K562 (cell line): ENCODE measurements at regions not wholly inside any gene's neighbourhood (a gene's known extent, or its start where the extent isn't known, plus 50 kb on each side); places are given as distances from the start of the nearest gene placed in this dataset.

Source experiments
- DIDO1 ChIP-seq: fragments of 450-650 bp; IDR thresholded peaks from 2 replicates; pipeline ENCODE4 v1.6.1; 2016; ENCODE audit warnings: low read depth, missing biosample characterization, missing genetic modification characterization
- E2F4 ChIP-seq: sonication (generic); formaldehyde crosslinking; IDR thresholded peaks from 2 replicates; pipeline ENCODE4 v1.8.0; 2022; ENCODE audit warnings: mild to moderate bottlenecking, low read depth, missing genetic modification reagents
- GABPB1 ChIP-seq: sonication (generic); formaldehyde crosslinking; IDR thresholded peaks from 2 replicates; pipeline ENCODE4 v1.8.0; 2022; ENCODE audit warnings: mild to moderate bottlenecking, missing genetic modification reagents
- HOMEZ ChIP-seq: fragments of 250-450 bp; sonication (Bioruptor Pico); IDR thresholded peaks from 2 replicates; pipeline ENCODE4 v1.4.0; 2020; ENCODE audit warnings: mild to moderate bottlenecking, moderate library complexity
- JUN ChIP-seq, 2 experiments: sonication (generic) in 1 of 2; formaldehyde crosslinking in 1 of 2; IDR thresholded peaks; 2 replicates each; pipeline versions ENCODE4 v1.6.1 to v1.8.0; 2012 to 2022; ENCODE audit warnings: borderline replicate concordance in 2 of 2, mild to moderate bottlenecking in 2 of 2, improper control_type of control experiment in 1 of 2, low read depth in 1 of 2, low read length in 1 of 2, missing genetic modification reagents in 1 of 2
- JUND ChIP-seq, 2 experiments: IDR thresholded peaks; 2 replicates in 1 of 2; 3 replicates in 1 of 2; pipeline ENCODE4 v1.6.1; 2011; ENCODE audit warnings: borderline replicate concordance in 2 of 2, low read depth in 2 of 2, low read length in 2 of 2, improper control_type of control experiment in 1 of 2, missing biosample characterization in 1 of 2, missing genetic modification characterization in 1 of 2, missing genetic modification reagents in 1 of 2
- NFE2 ChIP-seq: IDR thresholded peaks from 2 replicates; pipeline ENCODE4 v1.6.1; 2014; ENCODE audit warnings: antibody characterized with exemption, low read depth
- NR3C1 ChIP-seq: sonication (generic); formaldehyde crosslinking; IDR thresholded peaks from 2 replicates; pipeline ENCODE4 v1.8.1; 2022; ENCODE audit warnings: missing genetic modification reagents
- POLR2AphosphoS5 ChIP-seq: IDR thresholded peaks from 2 replicates; pipeline ENCODE4 v1.6.1; 2011; ENCODE audit warnings: mild to moderate bottlenecking, low read depth, low read length, moderate library complexity; ENCODE audit not compliant: control insufficient read depth, insufficient read depth
- SRSF7 ChIP-seq: fragments of 200-400 bp; formaldehyde crosslinking; optimal IDR thresholded peaks from 2 replicates; pipeline ENCODE3; 2017; ENCODE audit warnings: mild to moderate bottlenecking, low read depth, low read length
- ZNF644 ChIP-seq: fragments of 200-800 bp; sonication (Bioruptor generic); IDR thresholded peaks from 2 replicates; pipeline ENCODE4 v1.6.1; 2016; ENCODE audit warnings: low read depth, missing genetic modification characterization, missing compliant biosample characterization
- ZNF740 ChIP-seq, 3 experiments: fragments of 200-800 bp in 1 of 3; sonication (Bioruptor generic) in 1 of 3; sonication (generic) in 1 of 3; formaldehyde crosslinking in 1 of 3; IDR thresholded peaks; 2 replicates each; pipeline versions ENCODE4 v1.6.1 to v1.8.0; 2016 to 2022; ENCODE audit warnings: mild to moderate bottlenecking in 2 of 3, missing compliant biosample characterization in 2 of 3, missing genetic modification characterization in 2 of 3, missing genetic modification reagents in 1 of 3
- TF ChIP-seq, protein P1 (sequence below): sonication (generic); formaldehyde crosslinking; IDR thresholded peaks from 2 replicates; pipeline ENCODE4 v1.8.0; 2022; ENCODE audit warnings: mild to moderate bottlenecking, missing genetic modification reagents

DNA sequence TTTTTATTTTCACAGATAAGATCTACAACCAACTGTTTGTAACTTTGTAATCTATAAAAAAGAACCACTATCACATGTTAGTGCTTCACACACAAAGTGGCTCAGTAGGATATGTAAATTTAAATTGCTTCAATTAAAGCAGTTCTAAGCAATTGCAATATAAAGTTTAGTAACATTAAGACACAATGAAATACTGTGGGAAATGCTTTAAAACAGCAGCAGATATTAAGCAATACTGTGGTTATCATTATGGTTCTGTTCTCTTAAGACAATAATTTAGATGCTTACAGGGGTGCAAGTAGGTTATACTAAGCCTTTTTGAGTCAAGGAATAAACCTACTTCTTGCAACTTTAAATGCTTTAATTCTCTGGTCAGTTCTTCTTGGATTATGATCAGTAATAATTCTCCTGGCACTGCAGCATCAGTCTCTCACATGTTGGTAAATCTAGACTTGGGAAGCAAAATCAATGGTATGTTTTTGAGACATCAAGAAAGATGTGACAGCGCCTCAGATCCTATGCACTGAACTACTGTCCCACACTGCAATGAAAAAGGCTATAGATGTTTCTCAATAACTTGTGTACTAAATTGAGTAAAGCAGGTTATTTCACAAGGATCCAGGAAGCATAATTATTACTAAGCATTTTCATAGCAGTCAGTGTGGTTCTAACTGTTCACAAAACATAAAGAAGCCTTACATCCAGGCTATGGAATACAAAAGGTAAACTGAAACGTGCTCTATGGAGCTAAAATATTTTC is 338.7 kb upstream of the PDE4D start:
- no peak for TF ChIP-seq DIDO1 (tag)
- TF ChIP-seq GABPB1 (CRISPR knock-in tag): no peak
- TF ChIP-seq E2F4 (CRISPR knock-in tag): no peak
- no peak for TF ChIP-seq POLR2AphosphoS5
- TF ChIP-seq NR3C1 (CRISPR knock-in tag): no peak
- TF ChIP-seq SRSF7: no peak
- no peak for TF ChIP-seq JUND (IDR thresholded peaks at IDR 0.05; ENCODE audit: borderline replicate concordance, low read depth, low read length)
- no peak for TF ChIP-seq JUND (tag; IDR thresholded peaks at IDR 0.05; ENCODE audit: borderline replicate concordance, low read depth, low read length)
- no peak for TF ChIP-seq ZNF740 (CRISPR knock-in tag; IDR thresholded peaks at IDR 0.05)
- no peak for TF ChIP-seq ZNF740 (tag; IDR thresholded peaks at IDR 0.05)
- TF ChIP-seq ZNF644: no peak
- no peak for TF ChIP-seq JUN (IDR thresholded peaks at IDR 0.05; ENCODE audit: borderline replicate concordance, low read depth, low read length)
- no peak for TF ChIP-seq JUN (CRISPR knock-in tag; IDR thresholded peaks at IDR 0.05; ENCODE audit: borderline replicate concordance)
- TF ChIP-seq, protein P1, sequence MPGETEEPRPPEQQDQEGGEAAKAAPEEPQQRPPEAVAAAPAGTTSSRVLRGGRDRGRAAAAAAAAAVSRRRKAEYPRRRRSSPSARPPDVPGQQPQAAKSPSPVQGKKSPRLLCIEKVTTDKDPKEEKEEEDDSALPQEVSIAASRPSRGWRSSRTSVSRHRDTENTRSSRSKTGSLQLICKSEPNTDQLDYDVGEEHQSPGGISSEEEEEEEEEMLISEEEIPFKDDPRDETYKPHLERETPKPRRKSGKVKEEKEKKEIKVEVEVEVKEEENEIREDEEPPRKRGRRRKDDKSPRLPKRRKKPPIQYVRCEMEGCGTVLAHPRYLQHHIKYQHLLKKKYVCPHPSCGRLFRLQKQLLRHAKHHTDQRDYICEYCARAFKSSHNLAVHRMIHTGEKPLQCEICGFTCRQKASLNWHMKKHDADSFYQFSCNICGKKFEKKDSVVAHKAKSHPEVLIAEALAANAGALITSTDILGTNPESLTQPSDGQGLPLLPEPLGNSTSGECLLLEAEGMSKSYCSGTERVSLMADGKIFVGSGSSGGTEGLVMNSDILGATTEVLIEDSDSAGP (CRISPR knock-in tag): no peak
- TF ChIP-seq HOMEZ (CRISPR knock-in tag): no peak
- TF ChIP-seq NFE2: no peak
